ENCODE measurements at regions not wholly inside any gene's neighbourhood (a gene's known extent, or its start where the extent isn't known, plus 50 kb on each side); places are given as distances from the start of the nearest gene placed in this dataset.

DNA sequence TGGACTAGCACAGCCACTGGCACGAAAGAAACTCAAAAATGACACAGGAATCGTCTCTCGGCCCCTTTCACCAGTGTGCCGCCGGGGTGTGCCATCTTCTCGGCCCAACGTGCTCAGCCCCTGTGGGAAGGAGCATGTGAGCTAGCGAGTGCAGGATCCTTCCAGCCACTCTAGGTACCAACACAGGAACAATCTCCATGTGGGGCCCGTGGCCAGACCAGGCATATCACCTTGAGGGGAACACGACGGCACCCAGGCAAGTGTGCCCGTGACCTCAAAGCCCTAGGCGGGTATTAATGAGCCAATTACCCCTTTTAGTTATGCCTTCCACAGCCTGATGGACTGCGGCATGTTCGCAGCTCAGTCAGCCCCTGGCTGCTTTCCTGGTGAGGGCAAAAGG, 231.5 kb downstream of the FAT4 start:
- Histone ChIP-seq H3K27ac (ENCODE audit: insufficient read depth, low read depth, low read length) (no peak overlapping the region), H3K27me3 (ENCODE audit: control insufficient read depth in 2 of 2, insufficient read depth in 2 of 2, low read length in 2 of 2) (no peaks in the 10 kb centered on the region), H3K36me3 (ENCODE audit: control insufficient read depth in 2 of 2, extremely low read depth in 1 of 2, insufficient read depth in 2 of 2, low read length in 2 of 2) (no peaks in the 10 kb centered on the region), H3K9me3 (replicated peaks; ENCODE audit: control insufficient read depth, insufficient read depth, low read length) (no peaks in the 10 kb centered on the region), H3K4me2 (ENCODE audit: insufficient read depth, low read length) (no peak overlapping the region), H2AFZ (ENCODE audit: low read depth, low read length) (no peak overlapping the region), H4K20me1 (replicated peaks; ENCODE audit: control insufficient read depth, extremely low read depth, insufficient read depth, low read length) (no peaks in the 10 kb centered on the region), H3K9ac (replicated peaks; ENCODE audit: extremely low read depth, insufficient read depth, low read length) (no peak overlapping the region), H3K79me2 (ENCODE audit: control insufficient read depth, insufficient read depth, low read length) (no peaks in the 10 kb centered on the region), H3K4me3 (replicated peaks in 1 of 3; ENCODE audit: insufficient read depth in 1 of 3, low read depth in 1 of 3, low read length in 3 of 3) (no peak overlapping the region), H3K9me1 (replicated peaks; ENCODE audit: control insufficient read depth, extremely low read depth, insufficient read depth, low read length) (no peaks in the 10 kb centered on the region), H3K4me1 (ENCODE audit: control insufficient read depth, extremely low read depth, insufficient read depth, low read length) (no peaks in the 10 kb centered on the region)
- POLR2A ChIA-PET = no interaction called here
- intact Hi-C loops (cut with micrococcal nuclease) (no loop called here), dilution Hi-C loops (cut with MboI; ENCODE audit: extremely low pct_ligation_motif_present, low sequenced_read_pairs) (no loop called here)
- no peak for FAIRE-seq
- DNase-seq (ENCODE audit: low read depth, low spot score) = no peak
- TF ChIP-seq, protein P1, sequence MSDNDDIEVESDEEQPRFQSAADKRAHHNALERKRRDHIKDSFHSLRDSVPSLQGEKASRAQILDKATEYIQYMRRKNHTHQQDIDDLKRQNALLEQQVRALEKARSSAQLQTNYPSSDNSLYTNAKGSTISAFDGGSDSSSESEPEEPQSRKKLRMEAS (IDR thresholded peaks at IDR 0.05; ENCODE audit: insufficient read depth, insufficient read length) = no peak
- TF ChIP-seq CTCF (IDR thresholded peaks at IDR 0.05; ENCODE audit: extremely low read depth in 1 of 2, insufficient read depth in 1 of 2, low read depth in 1 of 2, low read length in 2 of 2) (no peak), POLR2A (IDR thresholded peaks at IDR 0.05; ENCODE audit: low read depth, low read length) (no peak)
- CTCF ChIA-PET = no interaction called here
- BruUV-seq (replicated peaks) = no TSS peak

DNA sequence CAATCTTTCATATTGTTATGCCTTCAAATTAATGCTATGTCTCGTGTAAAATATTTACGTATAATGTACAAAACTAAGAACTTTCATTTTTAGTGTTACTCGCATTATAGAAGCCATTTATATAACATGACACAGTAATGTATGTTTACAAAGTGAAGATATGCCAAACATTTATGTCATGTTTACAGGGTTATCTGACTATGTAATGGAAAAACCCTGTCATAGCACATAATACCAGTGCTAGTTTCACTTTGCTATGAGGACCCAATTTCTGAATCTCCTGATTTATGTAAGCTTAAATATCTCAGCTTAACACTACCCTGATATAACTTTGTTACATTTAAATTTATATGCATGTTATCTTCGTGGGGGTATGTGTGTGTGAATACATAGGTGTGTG, 233.1 kb downstream of the FAT4 start:
- TF ChIP-seq GATA2 (IDR thresholded peaks at IDR 0.05; ENCODE audit: insufficient read depth, insufficient read length, low read depth, low read length) (no peak), CTCF (IDR thresholded peaks at IDR 0.05; ENCODE audit: extremely low read depth in 1 of 2, insufficient read depth in 1 of 2, low read depth in 1 of 2, low read length in 2 of 2) (no peak), EZH2 (IDR thresholded peaks at IDR 0.05; ENCODE audit: borderline replicate concordance, low read depth, low read length, severe bottlenecking) (no peak), MYC (IDR thresholded peaks at IDR 0.05; ENCODE audit: low read depth, low read length) (no peak), POLR2A (IDR thresholded peaks at IDR 0.05; ENCODE audit: low read depth, low read length) (no peak), FOS (IDR thresholded peaks at IDR 0.05; ENCODE audit: borderline replicate concordance, insufficient read depth, low read length) (no peak), POLR2AphosphoS5 (IDR thresholded peaks at IDR 0.05; ENCODE audit: insufficient read depth, low read depth, low read length) (no peak), JUN (IDR thresholded peaks at IDR 0.05; ENCODE audit: borderline replicate concordance, insufficient read depth, insufficient read length, low read depth) (no peak)
- TF ChIP-seq, protein P1 (IDR thresholded peaks at IDR 0.05; ENCODE audit: insufficient read depth, insufficient read length) = no peak

More for the DNA sequence above, 233.1 kb downstream of the FAT4 start:
- Histone ChIP-seq H3K9ac (replicated peaks; ENCODE audit: extremely low read depth, insufficient read depth, low read length) (no peak overlapping the region), H3K4me1 (ENCODE audit: control insufficient read depth, extremely low read depth, insufficient read depth, low read length) (no peaks in the 10 kb centered on the region), H4K20me1 (replicated peaks; ENCODE audit: control insufficient read depth, extremely low read depth, insufficient read depth, low read length) (no peaks in the 10 kb centered on the region), H2AFZ (ENCODE audit: low read depth, low read length) (no peak overlapping the region), H3K4me2 (ENCODE audit: insufficient read depth, low read length) (no peak overlapping the region), H3K27ac (ENCODE audit: insufficient read depth, low read depth, low read length) (no peak overlapping the region), H3K9me1 (replicated peaks; ENCODE audit: control insufficient read depth, extremely low read depth, insufficient read depth, low read length) (no peaks in the 10 kb centered on the region), H3K9me3 (replicated peaks; ENCODE audit: control insufficient read depth, insufficient read depth, low read length) (no peaks in the 10 kb centered on the region), H3K36me3 (ENCODE audit: control insufficient read depth in 2 of 2, extremely low read depth in 1 of 2, insufficient read depth in 2 of 2, low read length in 2 of 2) (no peaks in the 10 kb centered on the region), H3K27me3 (ENCODE audit: control insufficient read depth in 2 of 2, insufficient read depth in 2 of 2, low read length in 2 of 2) (no peaks in the 10 kb centered on the region), H3K4me3 (replicated peaks in 1 of 3; ENCODE audit: insufficient read depth in 1 of 3, low read depth in 1 of 3, low read length in 3 of 3) (no peak overlapping the region), H3K79me2 (ENCODE audit: control insufficient read depth, insufficient read depth, low read length) (no peaks in the 10 kb centered on the region)
- peak; percentile 31 for DNase-seq (ENCODE audit: low read depth, low spot score)
- dilution Hi-C loops (cut with MboI; ENCODE audit: extremely low pct_ligation_motif_present, low sequenced_read_pairs) (no loop called here), intact Hi-C loops (cut with micrococcal nuclease) (no loop called here)
- BruUV-seq (replicated peaks) = no TSS peak
- ChIA-PET CTCF (no interaction called here), POLR2A (no interaction called here)
- FAIRE-seq = peak; percentile 44
